Skin of body (tissue), 1 donor: ENCODE measurements at regions not wholly inside any gene's neighbourhood (a gene's known extent, or its start where the extent isn't known, plus 50 kb on each side); places are given as distances from the start of the nearest gene placed in this dataset.
"Not testable (repeated sequence)": the region's sequence is repeated elsewhere in the genome, so short reads cannot be mapped to it uniquely, and the experiment has no call there.

ENCODE experiments used
- DNase-seq: peaks from one replicate; lab custom pipeline; 2025; lab: John Stamatoyannopoulos, UW

DNA sequence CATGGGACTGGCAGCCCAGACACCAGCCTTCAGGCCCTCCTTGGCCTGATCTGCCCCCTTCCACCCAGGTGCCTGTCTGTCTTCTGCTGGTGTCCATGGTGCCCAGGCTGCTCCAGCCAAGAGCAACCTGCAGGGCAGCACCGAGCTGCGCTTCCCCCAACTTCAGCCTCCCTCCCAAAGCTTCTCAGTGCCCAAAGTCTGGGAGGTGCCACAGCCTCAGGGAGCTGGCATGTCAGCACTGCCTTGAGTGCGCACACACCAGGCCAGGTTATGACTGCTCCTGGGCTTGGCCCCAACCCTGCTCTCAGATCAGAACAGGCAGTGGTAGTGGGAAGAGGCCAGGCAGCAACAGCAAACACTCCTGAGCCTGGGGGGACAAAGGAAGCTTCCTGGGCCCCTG lies 304.6 kb upstream of the NRG3 start:
- DNase-seq = no peak

- no peak for DNase-seq
Measured at GRCh38 chr10:81570878-81571794, 303.9 kb upstream of the NRG3 start.

DNA sequence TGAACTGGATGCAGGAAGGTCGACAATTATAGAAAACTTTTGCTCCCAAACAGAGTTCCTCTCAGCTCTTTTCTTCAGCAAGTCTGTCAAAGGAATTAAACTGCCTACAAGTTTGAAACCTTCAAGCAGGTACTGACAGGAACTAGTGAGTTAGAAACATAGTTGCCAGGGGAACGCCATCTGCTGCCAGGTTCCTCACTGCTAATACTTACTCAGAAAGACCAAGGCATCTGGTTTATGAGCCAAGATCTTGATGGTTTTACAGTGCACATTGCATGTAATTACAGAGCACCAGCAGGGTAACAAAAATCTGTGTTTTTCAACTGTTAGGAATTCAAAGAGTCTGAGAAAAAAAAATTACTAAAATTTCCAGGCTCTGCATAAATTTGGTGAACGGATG lies 300.0 kb upstream of the NRG3 start:
- DNase-seq = no peak

GRCh38 chr10:81576336-81576735 lies 298.7 kb upstream of the NRG3 start:
- DNase-seq = no peak

DNA sequence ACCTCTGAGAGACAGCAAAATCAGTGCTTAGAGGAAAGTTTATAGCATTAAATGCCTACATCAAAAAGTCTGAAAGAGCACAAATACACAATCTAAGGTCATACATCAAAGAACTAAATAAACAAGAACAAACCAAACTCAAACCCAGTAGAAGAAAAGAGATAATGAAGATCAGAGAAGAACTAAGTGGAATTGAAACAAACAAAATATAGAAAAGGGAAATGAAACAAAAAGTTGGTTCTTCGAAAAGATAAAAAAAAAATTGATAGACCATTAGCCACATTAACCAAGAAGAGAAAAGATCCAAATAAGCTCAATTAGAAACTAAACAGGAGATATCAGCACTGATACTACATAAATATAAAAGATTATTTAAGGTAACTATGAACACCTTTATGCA lies 280.0 kb upstream of the NRG3 start:
- DNase-seq = no peak

GRCh38 chr10:81600185-81600584 lies 274.8 kb upstream of the NRG3 start:
- DNase-seq = no peak

DNA sequence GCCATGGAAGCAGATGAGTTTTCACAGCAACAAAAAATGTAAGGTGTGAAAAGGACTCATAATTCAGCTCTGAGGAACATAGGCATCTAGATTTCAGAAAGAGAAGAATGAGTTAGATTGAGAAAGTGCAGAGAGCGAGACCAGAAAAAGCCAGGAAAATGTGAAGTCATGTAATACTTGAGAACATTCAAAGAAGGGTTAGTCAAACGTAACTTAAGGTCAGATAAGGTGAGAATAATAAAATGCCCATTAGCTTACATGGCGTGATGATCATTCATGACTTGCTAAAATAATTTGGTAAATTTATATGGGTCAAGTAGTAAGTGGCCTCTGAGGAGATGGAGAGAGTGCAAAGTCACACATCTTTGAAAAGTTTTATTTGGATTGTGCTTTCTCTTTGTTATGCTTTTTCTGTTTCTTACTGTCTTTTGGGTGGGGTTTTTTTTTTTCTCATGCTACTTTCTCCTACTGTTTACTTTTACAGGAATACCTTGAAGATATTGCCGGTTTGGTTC lies 271.8 kb upstream of the NRG3 start:
- no peak for DNase-seq

DNA sequence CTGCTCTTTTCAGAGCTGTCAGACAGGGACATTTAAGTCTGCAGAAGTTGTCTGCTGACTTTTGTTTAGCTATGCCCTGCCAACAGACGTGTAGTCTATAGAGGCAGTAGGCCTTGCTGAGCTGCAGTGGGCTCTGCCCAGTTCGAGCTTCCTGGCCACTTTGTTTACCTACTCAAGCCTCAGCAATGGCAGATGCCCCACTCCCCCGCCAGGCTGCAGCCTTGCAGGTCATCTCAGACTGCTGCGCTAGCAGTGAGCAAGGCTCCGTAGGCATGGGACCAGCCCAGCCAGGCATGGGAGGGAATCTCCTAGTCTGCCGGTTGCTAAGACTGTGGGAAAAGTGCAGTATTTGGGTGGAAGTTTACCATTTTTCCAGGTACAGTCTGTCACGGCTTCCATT lies 230.5 kb upstream of the NRG3 start:
- DNase-seq = not testable (repeated sequence)

- no peak for DNase-seq
Measured at GRCh38 chr10:81655986-81656385, 219.0 kb upstream of the NRG3 start.

- DNase-seq = no peak
Measured at GRCh38 chr10:81662837-81663236, 212.2 kb upstream of the NRG3 start.

DNA sequence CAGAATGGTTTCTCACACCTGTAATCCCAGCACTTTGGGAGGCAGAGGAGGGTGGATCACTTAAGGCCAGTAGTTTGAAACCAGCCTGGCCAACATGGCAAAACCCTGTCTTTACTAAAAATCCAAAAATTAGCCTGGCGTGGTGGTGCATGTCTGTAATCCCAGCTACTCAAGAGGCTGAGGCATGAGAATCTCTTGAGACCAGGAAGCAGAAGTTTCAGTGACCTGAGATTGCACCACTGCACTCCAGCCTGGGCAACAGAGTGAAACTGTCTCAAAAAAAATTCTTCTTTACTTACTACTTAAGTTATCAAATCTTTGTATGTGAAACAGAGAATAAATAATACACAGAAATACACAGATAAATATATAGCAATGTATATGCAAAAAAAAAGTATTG lies 210.2 kb upstream of the NRG3 start:
- not testable (repeated sequence) for DNase-seq

- no peak for DNase-seq
Measured at GRCh38 chr10:81674941-81675340, 200.1 kb upstream of the NRG3 start.

DNA sequence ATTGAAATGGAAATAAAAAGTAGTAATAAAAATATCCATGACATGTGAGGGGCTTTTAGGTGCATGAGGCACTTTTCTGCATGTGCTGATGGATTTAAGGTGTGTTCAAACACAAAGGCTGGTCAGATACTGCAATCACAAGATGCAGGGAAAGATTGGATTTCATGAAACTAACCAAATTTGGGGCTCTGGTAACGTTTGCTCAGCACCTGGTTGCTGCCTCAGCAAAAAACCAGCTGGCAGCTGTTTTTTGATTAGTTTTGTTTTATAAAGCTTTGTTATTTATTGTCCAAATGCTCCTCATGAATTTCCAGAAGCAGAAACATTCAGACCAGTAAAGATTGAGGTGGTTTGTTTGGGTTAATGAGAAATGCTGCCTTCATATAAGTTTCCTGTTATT lies 195.7 kb upstream of the NRG3 start:
- DNase-seq = no peak

DNA sequence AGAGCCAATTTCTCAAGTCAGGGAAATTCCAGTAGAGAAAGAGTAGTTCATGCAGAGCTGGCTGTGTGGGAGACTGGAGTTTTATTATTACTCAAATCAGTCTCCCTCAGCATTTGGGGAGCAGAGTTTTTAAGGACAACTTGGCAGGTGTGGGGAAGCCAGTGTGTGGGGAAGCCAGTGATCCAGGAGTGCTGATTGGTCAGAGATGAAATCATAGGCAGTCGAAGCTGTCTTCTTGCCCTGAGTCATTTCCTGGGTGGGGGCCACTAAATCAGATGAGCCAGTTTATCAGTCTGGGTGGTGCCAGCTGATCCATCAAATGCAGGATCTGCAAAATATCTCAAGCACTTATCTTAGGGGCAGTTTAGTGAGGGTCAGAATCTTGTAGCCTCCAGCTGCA lies 194.6 kb upstream of the NRG3 start:
- no peak for DNase-seq

DNA sequence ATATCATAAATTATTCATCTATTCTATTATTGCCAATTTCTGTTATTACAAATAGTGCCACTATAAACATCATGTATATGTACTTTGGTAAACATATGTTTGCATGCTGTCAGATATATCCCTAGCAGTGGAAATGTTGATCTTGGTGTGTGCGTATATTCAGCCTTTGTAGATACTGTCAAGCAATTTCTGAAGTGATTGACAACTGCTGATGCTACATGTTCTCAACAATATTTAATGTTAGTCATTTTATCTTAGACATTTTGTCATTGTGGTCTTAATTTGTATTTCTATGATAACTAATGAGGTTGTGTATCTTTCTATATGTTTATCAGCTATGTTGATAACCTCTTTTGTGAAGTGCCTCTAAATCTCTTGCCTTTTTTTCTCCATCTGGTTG lies 186.5 kb upstream of the NRG3 start:
- no peak for DNase-seq

DNA sequence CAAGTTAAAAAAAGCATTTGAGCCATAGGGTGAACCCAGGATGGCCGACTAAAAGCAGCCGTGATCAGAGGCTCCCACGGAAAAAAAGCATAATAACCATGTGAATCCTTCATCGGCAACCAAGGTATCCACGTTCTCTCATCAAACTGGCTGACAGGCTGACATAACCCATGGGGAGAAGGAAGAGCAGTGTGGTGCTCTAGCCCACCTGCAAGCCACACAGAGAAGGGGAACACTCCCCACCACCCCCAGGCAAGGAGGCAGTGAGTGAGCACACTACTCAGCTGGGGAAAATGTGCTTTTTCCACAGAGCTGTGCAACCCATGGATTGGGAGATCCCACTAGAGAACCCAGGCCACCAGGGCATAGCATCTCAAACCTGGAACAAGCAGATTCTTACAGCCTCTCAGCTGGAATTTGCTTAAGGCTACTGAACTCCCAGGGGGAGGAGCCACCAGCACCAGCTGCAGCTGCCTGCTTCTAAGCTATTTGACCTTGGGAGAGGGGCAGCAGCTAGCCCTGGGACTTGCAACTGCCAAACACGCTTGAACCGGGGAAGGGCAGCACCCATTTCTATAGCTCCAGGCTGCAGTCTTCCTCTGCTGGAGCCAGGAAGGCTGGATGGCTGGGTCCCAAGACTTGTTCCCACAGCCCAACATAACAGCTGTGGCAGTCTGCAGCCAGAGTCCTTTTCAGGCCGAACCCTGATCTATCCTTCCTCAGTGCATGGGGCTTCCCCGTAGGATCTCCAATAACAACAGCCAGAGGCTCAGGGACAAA lies 178.2 kb upstream of the NRG3 start:
- DNase-seq = no peak

DNA sequence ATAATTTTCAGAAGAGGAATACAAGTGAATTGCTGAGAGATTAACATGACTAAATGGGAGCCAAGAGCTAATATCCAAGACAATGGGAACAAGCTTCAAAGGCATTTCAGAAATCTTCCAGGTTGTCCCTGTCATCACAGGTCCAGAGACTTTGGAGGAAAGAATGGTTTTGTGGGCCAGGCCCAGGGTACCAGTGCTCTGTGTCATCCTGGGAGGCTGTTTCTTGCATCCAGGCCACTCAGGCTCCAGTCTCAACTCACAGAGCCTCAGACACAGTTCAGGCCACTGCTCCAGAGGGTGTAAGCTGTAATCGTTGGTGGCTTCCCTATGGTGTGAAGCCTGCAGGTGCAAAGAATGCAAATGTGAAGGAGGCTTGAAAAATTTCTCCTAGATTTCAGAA lies 170.4 kb upstream of the NRG3 start:
- no peak for DNase-seq

DNA sequence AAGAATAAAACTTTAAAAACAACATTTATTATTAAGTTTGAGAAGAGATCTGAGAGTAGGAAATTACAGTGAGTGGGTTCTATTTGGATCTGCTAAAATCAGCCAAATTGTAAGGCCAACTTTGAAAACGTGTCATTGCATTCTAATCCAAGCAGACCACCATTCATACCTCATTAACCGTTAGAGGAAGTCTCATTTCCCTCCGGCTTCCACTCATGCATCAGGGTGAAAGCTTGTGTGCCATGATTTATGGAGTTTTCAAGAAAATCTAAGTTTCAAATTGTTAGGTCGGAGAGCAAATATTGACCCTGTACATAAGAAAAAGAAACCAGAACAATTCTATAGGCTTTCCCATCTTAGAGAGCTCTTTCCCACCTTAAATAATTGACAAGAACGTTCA lies 166.6 kb upstream of the NRG3 start:
- DNase-seq = no peak

- no peak for DNase-seq
Measured at GRCh38 chr10:81708929-81709328, 166.1 kb upstream of the NRG3 start.

GRCh38 chr10:81722399-81722798 lies 152.6 kb upstream of the NRG3 start:
- DNase-seq = no peak

DNA sequence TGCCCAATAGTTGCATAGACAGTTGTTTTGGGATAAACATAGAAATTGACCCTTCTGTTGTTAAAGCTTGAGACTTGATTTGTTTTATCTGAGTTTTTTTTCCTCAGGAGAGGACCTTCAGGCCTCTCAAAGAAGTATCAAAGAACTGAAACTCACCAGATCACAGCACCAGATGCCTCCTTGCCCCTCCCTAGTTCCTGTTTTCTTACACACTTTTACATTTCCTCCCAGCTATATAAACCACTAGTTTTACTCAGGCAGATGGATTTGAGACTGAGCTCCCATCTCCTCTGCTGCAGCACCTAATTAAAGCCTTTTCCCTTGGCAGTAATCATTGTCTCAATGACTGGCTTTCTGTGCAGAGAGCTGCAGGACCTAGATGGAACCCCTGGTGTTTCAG lies 150.6 kb upstream of the NRG3 start:
- no peak for DNase-seq

GRCh38 chr10:81725851-81726250 lies 149.1 kb upstream of the NRG3 start:
- no peak for DNase-seq

- DNase-seq = no peak
Measured at GRCh38 chr10:81728692-81729091, 146.3 kb upstream of the NRG3 start.
